Mesenchymal stem cell (in vitro differentiated cells and primary cell): ENCODE measurements at regions not wholly inside any gene's neighbourhood (a gene's known extent, or its start where the extent isn't known, plus 50 kb on each side); places are given as distances from the start of the nearest gene placed in this dataset.

Experiments used
- DNase-seq: peaks from one replicate; pipeline ENCODE4 v3.0.0-alpha.2; 2013
- H2AFZ ChIP-seq: one replicate; pipeline ENCODE4 v1.6.1; 2013; ENCODE audit warnings: low read depth, mild to moderate bottlenecking, control low read depth, inconsistent platforms, low read length, moderate library complexity
- H2AK5ac ChIP-seq: 2 replicates; pipeline ENCODE4 v1.6.1; 2013; ENCODE audit warnings: low read length, moderate library complexity, mild to moderate bottlenecking, inconsistent platforms; ENCODE audit not compliant: severe bottlenecking
- H2BK120ac ChIP-seq: one replicate; pipeline ENCODE4 v1.6.1; 2013; ENCODE audit warnings: low read depth, mild to moderate bottlenecking, inconsistent platforms, low read length, moderate library complexity
- H2BK12ac ChIP-seq, 2 experiments: one replicate each; pipeline ENCODE4 v1.6.1; 2013; ENCODE audit warnings: inconsistent platforms in 2 of 2, low read length in 2 of 2, mild to moderate bottlenecking in 2 of 2, moderate library complexity in 2 of 2, control low read depth in 1 of 2
- H2BK15ac ChIP-seq: one replicate; pipeline ENCODE4 v1.6.1; 2013; ENCODE audit warnings: mild to moderate bottlenecking, low read depth, inconsistent platforms; ENCODE audit not compliant: poor library complexity, severe bottlenecking
- H2BK5ac ChIP-seq: 2 replicates; pipeline ENCODE4 v1.6.1; 2013; ENCODE audit warnings: low read depth, mild to moderate bottlenecking, low read length, control low read depth, inconsistent platforms; ENCODE audit not compliant: poor library complexity, severe bottlenecking
- H3K14ac ChIP-seq, 2 experiments: one replicate each; pipeline ENCODE4 v1.6.1; 2013; ENCODE audit warnings: inconsistent platforms in 2 of 2, low read length in 2 of 2, control low read depth in 1 of 2, mild to moderate bottlenecking in 1 of 2, moderate library complexity in 1 of 2
- H3K18ac ChIP-seq, 2 experiments: one replicate each; pipeline ENCODE4 v1.6.1; 2013; ENCODE audit warnings: inconsistent platforms in 2 of 2, low read length in 2 of 2, control low read depth in 1 of 2, low read depth in 1 of 2, mild to moderate bottlenecking in 1 of 2
- H3K23ac ChIP-seq, 2 experiments: one replicate each; pipeline ENCODE4 v1.6.1; 2013; ENCODE audit warnings: inconsistent platforms in 2 of 2, low read length in 2 of 2, mild to moderate bottlenecking in 2 of 2, moderate library complexity in 2 of 2, control low read depth in 1 of 2
- H3K27ac ChIP-seq: 2 replicates; pipeline ENCODE4 v1.5.1; 2013; ENCODE audit warnings: mild to moderate bottlenecking, moderate library complexity, low read length, control low read depth, inconsistent platforms; ENCODE audit not compliant: poor library complexity, severe bottlenecking
- H3K27me3 ChIP-seq, 2 experiments: 2 replicates each; pipeline versions ENCODE4 v1.6.1 to v1.7.0; 2013; ENCODE audit warnings: low read length in 2 of 2, mild to moderate bottlenecking in 2 of 2, moderate library complexity in 2 of 2, control low read depth in 1 of 2, inconsistent platforms in 1 of 2; ENCODE audit not compliant: control insufficient read depth in 1 of 2, insufficient read depth in 1 of 2
- H3K36me3 ChIP-seq, 2 experiments: 2 replicates each; pipeline versions ENCODE4 v1.6.1 to v1.7.0; 2013; ENCODE audit warnings: low read length in 2 of 2, control low read depth in 1 of 2, inconsistent platforms in 1 of 2, low read depth in 1 of 2, mild to moderate bottlenecking in 1 of 2; ENCODE audit not compliant: insufficient read depth in 2 of 2, control insufficient read depth in 1 of 2
- H3K4ac ChIP-seq, 2 experiments: one replicate each; pipeline ENCODE4 v1.6.1; 2013; ENCODE audit warnings: inconsistent platforms in 2 of 2, low read length in 2 of 2, mild to moderate bottlenecking in 2 of 2, moderate library complexity in 2 of 2, control low read depth in 1 of 2, low read depth in 1 of 2
- H3K4me1 ChIP-seq: 2 replicates; pipeline ENCODE4 v1.6.1; 2013; ENCODE audit warnings: low read depth, low read length, control low read depth; ENCODE audit not compliant: control insufficient read depth, insufficient read depth
- H3K4me2 ChIP-seq: 2 replicates; pipeline ENCODE4 v1.6.1; 2013; ENCODE audit warnings: low read length, mild to moderate bottlenecking, inconsistent platforms; ENCODE audit not compliant: poor library complexity, severe bottlenecking
- H3K4me3 ChIP-seq, 2 experiments: 2 replicates each; pipeline versions ENCODE4 v1.5.1 to v1.7.0; 2013; ENCODE audit warnings: low read length in 2 of 2, mild to moderate bottlenecking in 2 of 2, control low read depth in 1 of 2, low read depth in 1 of 2; ENCODE audit not compliant: insufficient read depth in 1 of 2
- H3K79me1 ChIP-seq: replicated peaks from 2 replicates; pipeline ENCODE4 v1.6.1; 2013; ENCODE audit warnings: mild to moderate bottlenecking, control low read depth, low read length, inconsistent platforms; ENCODE audit not compliant: poor library complexity, severe bottlenecking
- H3K9ac ChIP-seq: 2 replicates; pipeline ENCODE4 v1.7.0; 2013; ENCODE audit warnings: mild to moderate bottlenecking, low read length, moderate library complexity
- H3K9me3 ChIP-seq: 2 replicates; pipeline ENCODE4 v1.7.0; 2013; ENCODE audit warnings: mild to moderate bottlenecking, low read length; ENCODE audit not compliant: control insufficient read depth
- H4K8ac ChIP-seq: one replicate; pipeline ENCODE4 v1.6.1; 2013; ENCODE audit warnings: inconsistent platforms, mild to moderate bottlenecking, low read length, moderate library complexity
- H4K91ac ChIP-seq: one replicate; pipeline ENCODE4 v1.6.1; 2013; ENCODE audit warnings: mild to moderate bottlenecking, low read length, inconsistent platforms
- whole genome bisulfite sequencing: methylation state at CpG from one replicate; pipeline ENCODE4 v1.1.7; 2013; ENCODE audit warnings: mixed read lengths; 5-methylcytosine and 5-hydroxymethylcytosine counted together

DNA sequence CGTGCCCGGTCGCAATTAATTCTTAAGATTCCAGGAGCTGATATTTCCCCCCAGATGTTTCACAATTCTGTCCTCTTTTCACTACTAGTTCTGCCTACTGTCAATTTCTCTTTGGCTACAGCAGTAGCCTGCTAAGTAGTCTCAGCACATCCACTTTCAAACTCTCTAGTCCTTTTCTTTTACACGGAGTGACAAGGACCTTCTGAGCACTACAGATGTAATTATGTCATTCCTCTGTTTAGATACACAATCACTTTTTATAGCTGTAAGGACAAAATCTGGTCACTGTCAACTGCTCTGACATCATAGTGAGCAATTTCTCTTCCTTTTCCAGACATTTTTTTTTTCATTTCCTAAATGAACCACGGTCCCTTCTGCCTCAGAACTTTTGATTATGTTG, 421.7 kb upstream of the CHRM3 start:
- H2BK5ac ChIP-seq: no peak overlapping the region
- WGBS: 43% methylated on average over 5 of the region's 5 CpGs
- DNase-seq: peak; percentile 19
- H3K9ac ChIP-seq: no peak overlapping the region
- H2BK15ac ChIP-seq: no peak overlapping the region
- H2AK5ac ChIP-seq: no peak overlapping the region
- H2BK12ac ChIP-seq: no peak overlapping the region
- no peaks in the 10 kb centered on the region for H3K79me1 ChIP-seq
- no peak overlapping the region for H3K4me2 ChIP-seq
- H3K4me1 ChIP-seq: no peaks in the 10 kb centered on the region
- no peak overlapping the region for H3K4me3 ChIP-seq
- no peaks in the 10 kb centered on the region for H3K27me3 ChIP-seq
- H3K4ac ChIP-seq: no peak overlapping the region
- no peak overlapping the region for H2BK120ac ChIP-seq
- H4K91ac ChIP-seq: no peak overlapping the region
- H3K18ac ChIP-seq: no peak overlapping the region
- no peak overlapping the region for H3K14ac ChIP-seq
- H3K27ac ChIP-seq: no peak overlapping the region
- no peaks in the 10 kb centered on the region for H3K36me3 ChIP-seq
- H3K23ac ChIP-seq: no peak overlapping the region
- H3K9me3 ChIP-seq: no peaks in the 10 kb centered on the region
- no peak overlapping the region for H2AFZ ChIP-seq
- H4K8ac ChIP-seq: no peak overlapping the region

DNA sequence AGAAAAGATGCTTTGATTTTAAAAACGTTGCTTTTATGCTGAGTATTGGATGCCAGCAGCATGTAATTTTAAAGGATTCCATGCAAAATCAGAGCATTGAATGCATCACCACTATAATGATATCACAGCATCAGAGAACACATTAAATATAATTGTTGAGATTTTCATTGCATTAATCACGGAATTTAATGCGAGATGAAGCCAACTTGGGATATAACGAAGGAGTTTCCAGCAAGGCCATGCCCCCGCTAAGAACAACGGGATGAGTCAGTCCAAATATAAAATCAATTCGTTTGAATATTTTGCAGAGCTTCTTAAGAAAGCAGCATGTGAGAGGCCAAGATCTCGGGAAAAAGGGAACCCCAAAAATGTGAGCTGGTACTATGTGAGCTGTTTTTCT, 423.4 kb upstream of the CHRM3 start:
- 96% methylated on average over 7 of the region's 8 CpGs for WGBS

DNA sequence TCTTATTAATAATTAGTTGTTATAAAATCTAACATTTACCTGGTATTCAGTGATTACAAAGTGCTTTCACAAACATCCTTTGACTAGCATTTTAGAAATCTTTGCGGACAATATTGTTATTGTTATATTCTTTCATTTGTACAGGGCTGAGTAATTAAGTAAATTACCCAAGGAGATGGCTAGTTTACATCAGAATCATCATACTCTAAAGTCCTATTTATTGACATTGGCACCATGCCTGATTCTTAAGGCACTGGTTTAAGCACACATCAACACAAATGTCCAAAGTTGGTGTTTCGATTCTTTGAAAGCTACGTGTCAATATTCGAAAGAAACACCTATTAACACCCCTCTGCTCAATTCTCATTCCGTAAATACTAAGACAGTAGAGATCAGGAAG, 424.6 kb upstream of the CHRM3 start:
- H4K8ac ChIP-seq: no peak overlapping the region
- no peak overlapping the region for H3K18ac ChIP-seq
- H2BK120ac ChIP-seq: no peak overlapping the region
- WGBS: 20% methylated on average over 2 of the region's 5 CpGs
- H4K91ac ChIP-seq: no peak overlapping the region
- H3K36me3 ChIP-seq: no peaks in the 10 kb centered on the region
- no peak for DNase-seq
- no peak overlapping the region for H3K4me2 ChIP-seq
- no peak overlapping the region for H2AFZ ChIP-seq
- H2BK5ac ChIP-seq: no peak overlapping the region
- no peak overlapping the region for H3K23ac ChIP-seq
- H3K4me1 ChIP-seq: no peaks in the 10 kb centered on the region
- H3K4me3 ChIP-seq: no peak overlapping the region
- H3K27me3 ChIP-seq: no peaks in the 10 kb centered on the region
- H2BK12ac ChIP-seq: no peak overlapping the region
- no peak overlapping the region for H2BK15ac ChIP-seq
- no peak overlapping the region for H3K4ac ChIP-seq
- no peak overlapping the region for H3K14ac ChIP-seq
- no peak overlapping the region for H2AK5ac ChIP-seq
- no peak overlapping the region for H3K27ac ChIP-seq
- H3K9me3 ChIP-seq: no peaks in the 10 kb centered on the region
- H3K9ac ChIP-seq: no peak overlapping the region
- no peaks in the 10 kb centered on the region for H3K79me1 ChIP-seq

More for the DNA sequence above, 423.4 kb upstream of the CHRM3 start:
- Histone ChIP-seq H2BK5ac (no peak overlapping the region), H4K91ac (no peak overlapping the region), H3K23ac (no peak overlapping the region), H3K18ac (no peak overlapping the region), H2BK12ac (no peak overlapping the region), H3K4me3 (no peak overlapping the region), H2BK15ac (no peak overlapping the region), H3K4ac (no peak overlapping the region), H2AFZ (no peak overlapping the region), H3K14ac (no peak overlapping the region), H3K79me1 (no peaks in the 10 kb centered on the region), H2AK5ac (no peak overlapping the region), H3K9me3 (no peaks in the 10 kb centered on the region), H3K9ac (no peak overlapping the region), H3K36me3 (no peaks in the 10 kb centered on the region), H3K4me1 (no peaks in the 10 kb centered on the region), H3K4me2 (no peak overlapping the region), H4K8ac (no peak overlapping the region), H3K27me3 (no peaks in the 10 kb centered on the region), H2BK120ac (no peak overlapping the region), H3K27ac (no peak overlapping the region)
- no peak for DNase-seq

DNA sequence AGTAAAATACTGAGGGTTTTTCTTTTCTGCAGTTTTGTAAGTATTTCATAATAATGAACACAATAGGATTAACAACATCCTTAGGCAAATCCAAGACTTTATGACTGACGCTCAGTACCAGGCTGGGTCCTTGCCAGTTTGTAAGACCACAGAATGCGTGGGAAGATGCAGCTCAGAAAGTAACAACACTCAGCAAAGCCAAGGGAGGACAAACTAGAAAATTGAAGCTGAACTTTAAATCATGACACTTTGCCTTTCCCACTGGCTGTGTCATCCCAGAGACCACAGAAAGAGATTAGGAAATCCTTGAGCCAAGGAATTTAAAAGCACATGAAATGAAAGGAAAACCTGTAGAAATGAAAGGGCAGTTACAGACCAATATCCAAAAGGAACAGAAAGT, 426.3 kb upstream of the CHRM3 start:
- no peaks in the 10 kb centered on the region for H3K4me1 ChIP-seq
- WGBS: 35% methylated on average over 2 of the region's 2 CpGs

More for the DNA sequence above, 426.3 kb upstream of the CHRM3 start:
- H3K23ac ChIP-seq: no peak overlapping the region
- H3K14ac ChIP-seq: no peak overlapping the region
- H3K27ac ChIP-seq: no peak overlapping the region
- no peak overlapping the region for H3K4me3 ChIP-seq
- H3K9ac ChIP-seq: no peak overlapping the region
- H3K18ac ChIP-seq: no peak overlapping the region
- no peaks in the 10 kb centered on the region for H3K27me3 ChIP-seq
- H3K9me3 ChIP-seq: no peaks in the 10 kb centered on the region
- no peak overlapping the region for H2AFZ ChIP-seq
- H2BK120ac ChIP-seq: no peak overlapping the region
- no peaks in the 10 kb centered on the region for H3K36me3 ChIP-seq
- no peak overlapping the region for H4K8ac ChIP-seq
- H2AK5ac ChIP-seq: no peak overlapping the region
- no peak overlapping the region for H3K4ac ChIP-seq
- no peak overlapping the region for H2BK5ac ChIP-seq
- H2BK15ac ChIP-seq: no peak overlapping the region
- peak; percentile 82 for DNase-seq
- no peak overlapping the region for H3K4me2 ChIP-seq
- H4K91ac ChIP-seq: no peak overlapping the region
- no peaks in the 10 kb centered on the region for H3K79me1 ChIP-seq
- no peak overlapping the region for H2BK12ac ChIP-seq
